ENCODE measurements at regions not wholly inside any gene's neighbourhood (a gene's known extent, or its start where the extent isn't known, plus 50 kb on each side); places are given as distances from the start of the nearest gene placed in this dataset.

DNA sequence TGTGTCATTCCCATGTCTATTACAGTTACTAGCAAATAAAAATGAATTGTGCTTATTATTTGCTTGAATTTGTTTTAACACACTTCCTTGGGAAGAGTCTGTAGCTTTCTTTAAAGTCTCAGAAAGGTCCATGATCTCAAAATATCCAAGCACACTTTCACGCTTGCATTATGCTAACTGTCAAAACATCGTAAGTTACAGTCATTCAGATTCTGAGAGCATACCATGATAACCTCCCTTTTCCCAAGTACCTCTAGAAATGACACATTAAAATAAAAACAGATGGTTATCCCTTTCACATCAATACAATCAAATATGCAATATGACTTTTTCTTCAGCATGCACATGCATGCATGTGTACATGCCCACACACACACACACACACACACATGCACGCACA lies 1044.4 kb upstream of the MAP3K7 start:
- H3K27me3 ChIP-seq (replicated peaks; ENCODE audit: control insufficient read depth, insufficient read depth, low read length): no peaks in the 10 kb centered on the region
- no peaks in the 10 kb centered on the region for H3K36me3 Mint-ChIP-seq (ENCODE audit: insufficient read depth, unreplicated experiment)
- H3K9me3 Mint-ChIP-seq (ENCODE audit: unreplicated experiment): no peaks in the 10 kb centered on the region
- ChIA-PET POLR2A (no interaction called here), CTCF (no interaction called here)
- no peaks in the 10 kb centered on the region for H3K36me3 ChIP-seq (ENCODE audit: control insufficient read depth, insufficient read depth, low read length)
- peaks cover 3% of the 10 kb centered on the region for H3K27me3 Mint-ChIP-seq (ENCODE audit: insufficient read depth, unreplicated experiment)
- intact Hi-C loops (cut with micrococcal nuclease; ENCODE audit: unreplicated experiment): no loop called here
- TF ChIP-seq, protein P1, sequence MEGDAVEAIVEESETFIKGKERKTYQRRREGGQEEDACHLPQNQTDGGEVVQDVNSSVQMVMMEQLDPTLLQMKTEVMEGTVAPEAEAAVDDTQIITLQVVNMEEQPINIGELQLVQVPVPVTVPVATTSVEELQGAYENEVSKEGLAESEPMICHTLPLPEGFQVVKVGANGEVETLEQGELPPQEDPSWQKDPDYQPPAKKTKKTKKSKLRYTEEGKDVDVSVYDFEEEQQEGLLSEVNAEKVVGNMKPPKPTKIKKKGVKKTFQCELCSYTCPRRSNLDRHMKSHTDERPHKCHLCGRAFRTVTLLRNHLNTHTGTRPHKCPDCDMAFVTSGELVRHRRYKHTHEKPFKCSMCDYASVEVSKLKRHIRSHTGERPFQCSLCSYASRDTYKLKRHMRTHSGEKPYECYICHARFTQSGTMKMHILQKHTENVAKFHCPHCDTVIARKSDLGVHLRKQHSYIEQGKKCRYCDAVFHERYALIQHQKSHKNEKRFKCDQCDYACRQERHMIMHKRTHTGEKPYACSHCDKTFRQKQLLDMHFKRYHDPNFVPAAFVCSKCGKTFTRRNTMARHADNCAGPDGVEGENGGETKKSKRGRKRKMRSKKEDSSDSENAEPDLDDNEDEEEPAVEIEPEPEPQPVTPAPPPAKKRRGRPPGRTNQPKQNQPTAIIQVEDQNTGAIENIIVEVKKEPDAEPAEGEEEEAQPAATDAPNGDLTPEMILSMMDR (IDR thresholded peaks at IDR 0.05; ENCODE audit: insufficient read depth in 1 of 2, low read depth in 1 of 2, low read length in 1 of 2, severe bottlenecking in 1 of 2, unreplicated experiment in 1 of 2): no peak
- BruUV-seq (replicated peaks): no TSS peak
- peaks cover 7% of the 10 kb centered on the region for H3K4me1 Mint-ChIP-seq (ENCODE audit: low read depth, unreplicated experiment)
- H3K27ac Mint-ChIP-seq (ENCODE audit: unreplicated experiment): no peak overlapping the region
- H3K9me3 ChIP-seq: no peaks in the 10 kb centered on the region
- DNase-seq: no peak
- no peak overlapping the region for H3K4me3 Mint-ChIP-seq (ENCODE audit: unreplicated experiment)
- H3K4me3 ChIP-seq (ENCODE audit: low read depth, low read length): no peak overlapping the region
- no peaks in the 10 kb centered on the region for H3K4me1 ChIP-seq

DNA sequence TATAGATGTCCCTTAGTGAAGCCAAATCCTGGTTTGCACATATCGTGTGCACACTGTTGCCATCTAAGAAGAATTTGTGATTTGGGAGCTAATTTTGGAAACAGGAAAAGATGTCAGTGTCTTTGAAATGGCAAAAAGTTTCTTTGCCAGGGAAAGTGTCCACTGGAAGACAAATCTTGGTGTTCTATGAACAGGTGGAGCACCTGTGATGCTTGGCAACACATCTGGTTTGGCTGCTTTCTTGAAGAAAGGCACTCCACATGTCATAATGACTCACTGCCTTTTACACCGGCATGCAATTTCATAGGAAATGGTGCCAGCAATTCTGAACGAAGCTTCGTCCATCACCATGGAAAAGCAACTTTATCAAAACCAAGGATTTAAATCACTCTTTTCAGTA lies 1040.0 kb upstream of the MAP3K7 start:
- Histone ChIP-seq H3K4me1 (no peaks in the 10 kb centered on the region), H3K4me3 (ENCODE audit: low read depth, low read length) (no peak overlapping the region), H3K27me3 (replicated peaks; ENCODE audit: control insufficient read depth, insufficient read depth, low read length) (no peaks in the 10 kb centered on the region), H3K9me3 (no peaks in the 10 kb centered on the region), H3K36me3 (ENCODE audit: control insufficient read depth, insufficient read depth, low read length) (no peaks in the 10 kb centered on the region)
- intact Hi-C loops (cut with micrococcal nuclease; ENCODE audit: unreplicated experiment): no loop called here
- no peak overlapping the region for H3K27ac Mint-ChIP-seq (ENCODE audit: unreplicated experiment)
- BruUV-seq (replicated peaks): no TSS peak
- no peaks in the 10 kb centered on the region for H3K9me3 Mint-ChIP-seq (ENCODE audit: unreplicated experiment)
- no peak for DNase-seq
- POLR2A ChIA-PET: no interaction called here
- no peak overlapping the region for H3K4me3 Mint-ChIP-seq (ENCODE audit: unreplicated experiment)
- no peaks in the 10 kb centered on the region for H3K36me3 Mint-ChIP-seq (ENCODE audit: insufficient read depth, unreplicated experiment)
- no peaks in the 10 kb centered on the region for H3K4me1 Mint-ChIP-seq (ENCODE audit: low read depth, unreplicated experiment)
- TF ChIP-seq, protein P1 (IDR thresholded peaks at IDR 0.05; ENCODE audit: insufficient read depth in 1 of 2, low read depth in 1 of 2, low read length in 1 of 2, severe bottlenecking in 1 of 2, unreplicated experiment in 1 of 2): no peak
- H3K27me3 Mint-ChIP-seq (ENCODE audit: insufficient read depth, unreplicated experiment): peaks cover 3% of the 10 kb centered on the region
- CTCF ChIA-PET: no interaction called here

DNA sequence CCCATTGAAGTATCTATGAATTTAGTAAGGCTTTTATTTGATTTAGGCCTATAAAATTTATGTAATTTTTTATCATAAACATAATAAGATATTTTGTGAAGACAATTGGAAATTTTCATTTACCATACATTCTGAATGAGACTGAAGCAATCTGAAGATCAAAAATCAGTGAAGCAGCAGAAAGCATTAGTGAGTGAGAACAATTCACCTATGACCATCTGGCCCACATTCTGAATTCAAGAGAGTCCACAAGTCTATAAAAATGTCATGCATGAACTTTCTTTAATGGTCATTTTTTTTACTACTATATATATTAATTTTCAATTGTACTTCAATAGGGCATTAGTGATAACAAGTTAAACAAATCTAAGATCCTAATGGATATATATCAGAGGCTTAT lies 1026.6 kb upstream of the MAP3K7 start:
- CTCF ChIA-PET: no interaction called here
- H3K36me3 Mint-ChIP-seq (ENCODE audit: insufficient read depth, unreplicated experiment): no peaks in the 10 kb centered on the region
- H3K9me3 Mint-ChIP-seq (ENCODE audit: unreplicated experiment): no peaks in the 10 kb centered on the region
- H3K27me3 Mint-ChIP-seq (ENCODE audit: insufficient read depth, unreplicated experiment): no peaks in the 10 kb centered on the region
- POLR2A ChIA-PET: no interaction called here
- DNase-seq: no peak
- no peaks in the 10 kb centered on the region for H3K27me3 ChIP-seq (replicated peaks; ENCODE audit: control insufficient read depth, insufficient read depth, low read length)
- no peaks in the 10 kb centered on the region for H3K36me3 ChIP-seq (ENCODE audit: control insufficient read depth, insufficient read depth, low read length)
- no peak overlapping the region for H3K27ac Mint-ChIP-seq (ENCODE audit: unreplicated experiment)
- TF ChIP-seq, protein P1 (IDR thresholded peaks at IDR 0.05; ENCODE audit: insufficient read depth in 1 of 2, low read depth in 1 of 2, low read length in 1 of 2, severe bottlenecking in 1 of 2, unreplicated experiment in 1 of 2): no peak
- no peaks in the 10 kb centered on the region for H3K4me1 ChIP-seq
- BruUV-seq (replicated peaks): no TSS peak
- no peak overlapping the region for H3K4me3 Mint-ChIP-seq (ENCODE audit: unreplicated experiment)
- H3K4me3 ChIP-seq (ENCODE audit: low read depth, low read length): no peak overlapping the region
- H3K9me3 ChIP-seq: no peaks in the 10 kb centered on the region
- no peaks in the 10 kb centered on the region for H3K4me1 Mint-ChIP-seq (ENCODE audit: low read depth, unreplicated experiment)
- intact Hi-C loops (cut with micrococcal nuclease; ENCODE audit: unreplicated experiment): no loop called here

All from Caco-2 (cell line).